Smooth muscle cell (in vitro differentiated cells): ENCODE measurements at regions not wholly inside any gene's neighbourhood (a gene's known extent, or its start where the extent isn't known, plus 50 kb on each side); places are given as distances from the start of the nearest gene placed in this dataset.

Experiments
- DNase-seq: peaks from one replicate; lab custom pipeline; 2025; ENCODE audit not compliant: unreplicated experiment; lab: John Stamatoyannopoulos, UW
- H2AFZ ChIP-seq: fragments of 200-600 bp; sonication (generic); 2 replicates; pipeline ENCODE4 v1.6.0; 2016; ENCODE audit warnings: antibody characterized with exemption, low read depth, mild to moderate bottlenecking
- H3F3A ChIP-seq: fragments of 200-600 bp; sonication (generic); 2 replicates; pipeline ENCODE4 v1.6.0; 2017; ENCODE audit warnings: antibody characterized with exemption, low read depth
- H3K27ac ChIP-seq: fragments of 200-600 bp; sonication (generic); 2 replicates; pipeline ENCODE4 v1.5.1; 2016; ENCODE audit warnings: low read depth, mild to moderate bottlenecking
- H3K27me3 ChIP-seq: fragments of 200-600 bp; sonication (generic); 2 replicates; pipeline ENCODE4 v1.6.1; 2016; ENCODE audit warnings: low read depth, mild to moderate bottlenecking
- H3K36me3 ChIP-seq: fragments of 200-600 bp; sonication (generic); 2 replicates; pipeline ENCODE4 v1.5.1; 2016; ENCODE audit warnings: low read depth
- H3K4me1 ChIP-seq: fragments of 200-600 bp; sonication (generic); 2 replicates; pipeline ENCODE4 v1.5.1; 2016; ENCODE audit warnings: low read depth
- H3K4me2 ChIP-seq: fragments of 200-600 bp; sonication (generic); 2 replicates; pipeline ENCODE4 v1.6.0; 2016; ENCODE audit warnings: mild to moderate bottlenecking
- H3K4me3 ChIP-seq: fragments of 200-600 bp; sonication (generic); 2 replicates; pipeline ENCODE4 v1.5.1; 2016; ENCODE audit warnings: mild to moderate bottlenecking
- H3K79me2 ChIP-seq: fragments of 200-600 bp; sonication (generic); 2 replicates; pipeline ENCODE4 v1.6.0; 2016; ENCODE audit warnings: low read depth, mild to moderate bottlenecking
- H3K9ac ChIP-seq: fragments of 200-600 bp; sonication (generic); 2 replicates; pipeline ENCODE4 v1.6.0; 2016; ENCODE audit warnings: low read depth
- H3K9me3 ChIP-seq: fragments of 200-600 bp; sonication (generic); replicated peaks from 2 replicates; pipeline ENCODE4 v1.5.1; 2016; ENCODE audit warnings: low read depth
- H4K20me1 ChIP-seq: fragments of 200-600 bp; sonication (generic); 2 replicates; pipeline ENCODE4 v1.6.0; 2016; ENCODE audit warnings: low read depth
- WGBS: methylation state at CpG from one replicate; pipeline ENCODE4 v1.1.7; 2016; ENCODE audit warnings: low lambda C conversion rate; 5-methylcytosine and 5-hydroxymethylcytosine counted together
- TF ChIP-seq, protein P1 (sequence below): fragments of 200-600 bp; sonication (generic); IDR thresholded peaks from 2 replicates; pipeline ENCODE4 v1.5.1; 2017; ENCODE audit warnings: borderline replicate concordance, mild to moderate bottlenecking, antibody characterized with exemption; ENCODE audit not compliant: insufficient read depth, poor library complexity, severe bottlenecking

DNA sequence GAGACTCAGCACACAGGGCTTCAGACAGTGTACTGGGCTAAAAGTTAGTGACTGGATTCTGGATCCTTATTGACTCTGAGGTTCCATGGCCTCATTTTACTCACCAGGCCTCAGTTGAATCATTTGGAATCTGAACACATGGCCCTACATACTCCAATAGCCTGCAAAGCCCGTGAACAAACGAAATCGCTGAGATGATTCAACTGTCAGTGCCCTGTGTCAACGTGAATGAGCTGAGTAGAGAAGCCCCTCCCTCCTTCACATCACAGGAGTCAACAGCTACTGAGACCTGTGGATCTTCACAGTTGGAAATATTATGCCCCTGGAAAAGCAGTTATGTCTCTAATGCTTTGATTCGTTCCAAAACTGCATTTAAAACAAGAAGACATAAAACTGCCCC is 429.3 kb downstream of the GADD45G start:
- Histone ChIP-seq H3F3A (no peaks in the 10 kb centered on the region), H4K20me1 (no peaks in the 10 kb centered on the region), H3K27ac (no peak overlapping the region), H3K27me3 (no peaks in the 10 kb centered on the region), H3K9ac (no peak overlapping the region), H3K4me2 (no peak overlapping the region), H3K9me3 (no peaks in the 10 kb centered on the region), H3K36me3 (no peaks in the 10 kb centered on the region), H3K79me2 (no peaks in the 10 kb centered on the region), H2AFZ (no peak overlapping the region), H3K4me1 (peaks cover 6% of the 10 kb centered on the region), H3K4me3 (no peak overlapping the region)
- DNase-seq, result no peak
- TF ChIP-seq, protein P1, sequence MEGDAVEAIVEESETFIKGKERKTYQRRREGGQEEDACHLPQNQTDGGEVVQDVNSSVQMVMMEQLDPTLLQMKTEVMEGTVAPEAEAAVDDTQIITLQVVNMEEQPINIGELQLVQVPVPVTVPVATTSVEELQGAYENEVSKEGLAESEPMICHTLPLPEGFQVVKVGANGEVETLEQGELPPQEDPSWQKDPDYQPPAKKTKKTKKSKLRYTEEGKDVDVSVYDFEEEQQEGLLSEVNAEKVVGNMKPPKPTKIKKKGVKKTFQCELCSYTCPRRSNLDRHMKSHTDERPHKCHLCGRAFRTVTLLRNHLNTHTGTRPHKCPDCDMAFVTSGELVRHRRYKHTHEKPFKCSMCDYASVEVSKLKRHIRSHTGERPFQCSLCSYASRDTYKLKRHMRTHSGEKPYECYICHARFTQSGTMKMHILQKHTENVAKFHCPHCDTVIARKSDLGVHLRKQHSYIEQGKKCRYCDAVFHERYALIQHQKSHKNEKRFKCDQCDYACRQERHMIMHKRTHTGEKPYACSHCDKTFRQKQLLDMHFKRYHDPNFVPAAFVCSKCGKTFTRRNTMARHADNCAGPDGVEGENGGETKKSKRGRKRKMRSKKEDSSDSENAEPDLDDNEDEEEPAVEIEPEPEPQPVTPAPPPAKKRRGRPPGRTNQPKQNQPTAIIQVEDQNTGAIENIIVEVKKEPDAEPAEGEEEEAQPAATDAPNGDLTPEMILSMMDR, result no peak
- 59% methylated on average over 5 of the region's 5 CpGs for WGBS

DNA sequence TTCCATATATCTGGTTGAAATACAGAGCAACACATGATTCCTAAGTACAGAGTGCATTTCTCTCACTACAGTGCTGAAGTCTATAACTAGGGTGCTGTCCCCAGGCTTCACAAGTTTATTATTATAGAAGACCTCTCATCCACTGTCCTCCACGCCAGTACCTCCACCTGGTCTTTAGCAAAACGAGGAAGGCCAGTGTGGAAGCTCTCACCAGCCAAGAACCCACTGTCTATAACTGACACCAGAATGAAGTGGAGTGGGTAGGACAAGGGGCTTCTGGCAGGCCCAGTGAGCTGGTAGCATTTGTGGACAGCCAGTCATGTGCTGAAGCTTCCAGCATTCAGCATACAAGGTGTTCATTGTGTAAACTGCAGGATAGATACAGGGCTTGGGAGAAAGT is 430.7 kb downstream of the GADD45G start:
- Histone ChIP-seq H3K4me1 (peaks cover 7% of the 10 kb centered on the region), H3K36me3 (no peaks in the 10 kb centered on the region), H3F3A (no peaks in the 10 kb centered on the region), H3K27ac (no peak overlapping the region), H4K20me1 (no peaks in the 10 kb centered on the region), H3K9me3 (no peaks in the 10 kb centered on the region), H2AFZ (no peak overlapping the region), H3K4me2 (no peak overlapping the region), H3K27me3 (no peaks in the 10 kb centered on the region), H3K9ac (no peak overlapping the region), H3K79me2 (no peaks in the 10 kb centered on the region), H3K4me3 (no peak overlapping the region)
- 62% methylated on average over 2 of the region's 2 CpGs for WGBS
- TF ChIP-seq, protein P1, result no peak
- no peak for DNase-seq

DNA sequence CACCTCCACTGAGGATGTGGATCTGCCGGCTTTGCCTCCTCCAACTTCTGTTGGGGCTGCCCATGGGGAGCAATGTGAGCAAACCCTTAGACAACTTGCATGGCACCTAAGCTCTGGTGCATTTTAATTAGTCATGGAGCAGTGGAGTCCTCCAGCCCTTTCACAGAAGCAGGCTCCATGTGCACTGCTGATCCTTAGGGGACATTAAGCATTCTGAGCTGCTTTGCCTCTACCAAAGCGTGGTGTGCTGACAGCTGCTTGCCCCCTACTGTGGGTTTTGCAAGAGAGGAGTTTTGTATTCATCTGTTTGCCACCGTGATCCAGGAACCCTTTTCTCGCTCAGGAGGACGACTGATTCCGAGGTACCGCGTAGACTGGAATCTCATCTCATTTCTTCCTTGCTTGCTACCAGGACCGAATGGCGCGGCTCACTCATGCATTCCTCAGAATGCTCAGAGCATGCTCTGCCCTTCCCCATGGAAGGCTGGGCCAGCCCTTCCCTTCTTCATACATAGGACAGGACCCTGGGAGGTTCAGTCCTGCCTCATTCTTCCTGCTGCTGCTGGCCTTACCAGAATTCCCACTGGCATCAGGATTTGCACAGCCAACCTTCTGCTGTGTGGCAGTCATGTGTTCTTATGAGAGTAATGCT is 432.5 kb downstream of the GADD45G start:
- H3K4me2 ChIP-seq, result no peak overlapping the region
- H3K9ac ChIP-seq, result no peak overlapping the region
- no peak overlapping the region for H3K4me3 ChIP-seq
- H3K9me3 ChIP-seq, result no peaks in the 10 kb centered on the region
- no peak overlapping the region for H3K27ac ChIP-seq
- peaks cover 7% of the 10 kb centered on the region for H3K4me1 ChIP-seq
- no peak for DNase-seq
- H3K79me2 ChIP-seq, result no peaks in the 10 kb centered on the region
- H3F3A ChIP-seq, result no peaks in the 10 kb centered on the region
- no peaks in the 10 kb centered on the region for H3K27me3 ChIP-seq
- no peak overlapping the region for H2AFZ ChIP-seq
- no peaks in the 10 kb centered on the region for H4K20me1 ChIP-seq
- TF ChIP-seq, protein P1, result no peak
- WGBS, result 83% methylated on average over 11 of the region's 11 CpGs
- H3K36me3 ChIP-seq, result no peaks in the 10 kb centered on the region

DNA sequence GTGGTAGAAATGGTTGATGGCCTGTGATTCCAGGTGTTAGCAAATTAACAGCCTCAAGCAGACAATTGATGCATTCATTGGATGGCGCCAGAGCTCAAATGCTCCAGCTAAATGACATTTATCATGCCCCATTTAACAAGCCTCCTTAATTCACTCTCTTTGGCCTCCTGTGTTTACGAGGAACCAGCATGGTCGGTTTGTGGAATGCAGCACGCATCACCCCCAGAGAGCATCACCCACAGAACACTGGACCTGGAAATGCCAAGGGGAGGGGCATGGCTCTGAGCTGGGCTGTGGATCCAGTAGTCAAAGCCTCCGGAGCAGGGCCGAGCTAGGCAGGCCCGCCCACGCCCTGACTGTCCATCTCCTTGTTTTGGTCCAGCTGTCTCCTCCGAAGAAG is 434.0 kb downstream of the GADD45G start:
- Histone ChIP-seq H3K4me3 (no peak overlapping the region), H3K27ac (no peak overlapping the region), H2AFZ (no peak overlapping the region), H3K27me3 (no peaks in the 10 kb centered on the region), H3K36me3 (no peaks in the 10 kb centered on the region), H3K4me2 (no peak overlapping the region), H4K20me1 (no peaks in the 10 kb centered on the region), H3K4me1 (peaks cover 7% of the 10 kb centered on the region), H3K79me2 (no peaks in the 10 kb centered on the region), H3F3A (no peaks in the 10 kb centered on the region), H3K9me3 (no peaks in the 10 kb centered on the region), H3K9ac (no peak overlapping the region)
- no peak for DNase-seq
- TF ChIP-seq, protein P1, result no peak
- 56% methylated on average over 9 of the region's 9 CpGs for WGBS
